ENCODE measurements at regions not wholly inside any gene's neighbourhood (a gene's known extent, or its start where the extent isn't known, plus 50 kb on each side); places are given as distances from the start of the nearest gene placed in this dataset.
"Not testable (repeated sequence)": the region's sequence is repeated elsewhere in the genome, so short reads cannot be mapped to it uniquely, and the experiment has no call there.

- H3K27me3 Mint-ChIP-seq (ENCODE audit: low read depth), result peaks cover 9% of the 10 kb centered on the region
- H3K4me3 Mint-ChIP-seq (ENCODE audit: unreplicated experiment), result no peak overlapping the region
- no peak overlapping the region for H3K27ac Mint-ChIP-seq (ENCODE audit: unreplicated experiment)
- no peak for TF ChIP-seq CTCF (IDR thresholded peaks at IDR 0.05)
- no peaks in the 10 kb centered on the region for H3K4me1 Mint-ChIP-seq (ENCODE audit: low read depth)
- no peaks in the 10 kb centered on the region for H3K36me3 Mint-ChIP-seq (ENCODE audit: low read depth)
- DNase-seq (ENCODE audit: low spot score), result no peak
- no peaks in the 10 kb centered on the region for H3K9me3 Mint-ChIP-seq (ENCODE audit: low read depth)
Observed at GRCh38 chr15:37425541-37425940, 325.2 kb upstream of the MEIS2 start.

GRCh38 chr15:37427393-37427792, 327.0 kb upstream of the MEIS2 start:
- H3K4me3 Mint-ChIP-seq (ENCODE audit: unreplicated experiment); DNase-seq (ENCODE audit: low spot score); H3K36me3 Mint-ChIP-seq (ENCODE audit: low read depth); H3K27me3 Mint-ChIP-seq (ENCODE audit: low read depth); H3K9me3 Mint-ChIP-seq (ENCODE audit: low read depth); H3K4me1 Mint-ChIP-seq (ENCODE audit: low read depth); H3K27ac Mint-ChIP-seq (ENCODE audit: unreplicated experiment): not testable (repeated sequence)

GRCh38 chr15:37446921-37447320, 346.6 kb upstream of the MEIS2 start:
- peaks cover 4% of the 10 kb centered on the region for H3K27me3 Mint-ChIP-seq (ENCODE audit: low read depth)
- TF ChIP-seq CTCF (IDR thresholded peaks at IDR 0.05), result no peak
- peaks cover 3% of the 10 kb centered on the region for H3K9me3 Mint-ChIP-seq (ENCODE audit: low read depth)
- H3K4me3 Mint-ChIP-seq (ENCODE audit: unreplicated experiment), result no peak overlapping the region
- no peaks in the 10 kb centered on the region for H3K36me3 Mint-ChIP-seq (ENCODE audit: low read depth)
- no peaks in the 10 kb centered on the region for H3K4me1 Mint-ChIP-seq (ENCODE audit: low read depth)
- no peak for DNase-seq (ENCODE audit: low spot score)
- no peak overlapping the region for H3K27ac Mint-ChIP-seq (ENCODE audit: unreplicated experiment)

GRCh38 chr15:37452498-37452897, 352.1 kb upstream of the MEIS2 start:
- no peak overlapping the region for H3K27ac Mint-ChIP-seq (ENCODE audit: unreplicated experiment)
- no peak overlapping the region for H3K4me3 Mint-ChIP-seq (ENCODE audit: unreplicated experiment)
- H3K27me3 Mint-ChIP-seq (ENCODE audit: low read depth), result peaks cover 2% of the 10 kb centered on the region
- no peak for DNase-seq (ENCODE audit: low spot score)
- H3K9me3 Mint-ChIP-seq (ENCODE audit: low read depth), result peaks cover 8% of the 10 kb centered on the region
- H3K36me3 Mint-ChIP-seq (ENCODE audit: low read depth), result no peaks in the 10 kb centered on the region
- TF ChIP-seq CTCF (IDR thresholded peaks at IDR 0.05), result no peak
- H3K4me1 Mint-ChIP-seq (ENCODE audit: low read depth), result no peaks in the 10 kb centered on the region

- no peak for DNase-seq (ENCODE audit: low spot score)
- H3K4me3 Mint-ChIP-seq (ENCODE audit: unreplicated experiment), result no peak overlapping the region
- no peak for TF ChIP-seq CTCF (IDR thresholded peaks at IDR 0.05)
- H3K9me3 Mint-ChIP-seq (ENCODE audit: low read depth), result no peaks in the 10 kb centered on the region
- peaks cover 3% of the 10 kb centered on the region for H3K27me3 Mint-ChIP-seq (ENCODE audit: low read depth)
- no peak overlapping the region for H3K27ac Mint-ChIP-seq (ENCODE audit: unreplicated experiment)
- H3K4me1 Mint-ChIP-seq (ENCODE audit: low read depth), result no peaks in the 10 kb centered on the region
- H3K36me3 Mint-ChIP-seq (ENCODE audit: low read depth), result no peaks in the 10 kb centered on the region
Observed at GRCh38 chr15:37480482-37480881, 380.1 kb upstream of the MEIS2 start.

- no peak for DNase-seq (ENCODE audit: low spot score)
- Mint-ChIP-seq H3K27ac (ENCODE audit: unreplicated experiment) (no peak overlapping the region), H3K9me3 (ENCODE audit: low read depth) (no peaks in the 10 kb centered on the region), H3K27me3 (ENCODE audit: low read depth) (peaks cover 3% of the 10 kb centered on the region), H3K4me3 (ENCODE audit: unreplicated experiment) (no peak overlapping the region), H3K4me1 (ENCODE audit: low read depth) (no peaks in the 10 kb centered on the region), H3K36me3 (ENCODE audit: low read depth) (no peaks in the 10 kb centered on the region)
- no peak for TF ChIP-seq CTCF (IDR thresholded peaks at IDR 0.05)
Observed at GRCh38 chr15:37481126-37481525, 380.8 kb upstream of the MEIS2 start.

Measured in chondrocyte (in vitro differentiated cells).